Tibial nerve (tissue), 3 donors: ENCODE measurements at regions not wholly inside any gene's neighbourhood (a gene's known extent, or its start where the extent isn't known, plus 50 kb on each side); places are given as distances from the start of the nearest gene placed in this dataset.

Source experiments
- CTCF ChIP-seq, 5 experiments: fragments of 200-600 bp in 3 of 5; fragments of 450-650 bp in 2 of 5; sonication (generic) in 3 of 5; IDR thresholded peaks; one replicate each; pipeline ENCODE4 v1.5.1; 2016 to 2019; ENCODE audit warnings: antibody characterized with exemption in 5 of 5, mild to moderate bottlenecking in 3 of 5, moderate library complexity in 2 of 5
- POLR2A ChIP-seq, 2 donors: fragments of 450-650 bp; IDR thresholded peaks; one replicate each; pipeline ENCODE4 v1.6.1; 2017; ENCODE audit warnings: antibody characterized with exemption in 2 of 2, mild to moderate bottlenecking in 2 of 2, moderate library complexity in 2 of 2

GRCh38 chr5:128703322-128703721 is 165.3 kb upstream of the FBN2 start:
- TF ChIP-seq POLR2A (IDR thresholded peaks at IDR 0.05) (no peak), CTCF (IDR thresholded peaks at IDR 0.05) (no peak)
